Endothelial cell of umbilical vein (primary cell): ENCODE measurements at regions not wholly inside any gene's neighbourhood (a gene's known extent, or its start where the extent isn't known, plus 50 kb on each side); places are given as distances from the start of the nearest gene placed in this dataset.

Experiments used
- BruUV-seq: library from RNA; stranded (reverse); fragments of 400-500 nt; replicated peaks from 2 replicates; lab custom pipeline; 2021; lab: Mats Ljungman, UMichigan
- CTCF ChIA-PET: fragments of 300-600, 350-600 bp; sonication (Branson Sonifier 250); formaldehyde crosslinking; loops from one replicate; lab custom pipeline; 2021; ENCODE audit warnings: antibody characterized with exemption, inconsistent platforms; lab: Charles Lee
- POLR2A ChIA-PET: fragments of 300-600, 350-600 bp; sonication (Branson Sonifier 250); formaldehyde crosslinking; loops from one replicate; lab custom pipeline; 2021; ENCODE audit warnings: antibody characterized with exemption, inconsistent platforms; lab: Charles Lee
- DNase-seq: peaks from one replicate; pipeline ENCODE4 v3.0.0-alpha.2; 2011; ENCODE audit warnings: low read depth, low spot score
- FAIRE-seq: peaks from 2 replicates; lab custom pipeline; 2011; peaks lifted over from hg19 to GRCh38; lab: Jason Lieb, UNC
- H2AFZ ChIP-seq: 2 replicates; pipeline ENCODE4 v1.6.0; 2012; ENCODE audit warnings: low read depth, low read length, control low read depth, inconsistent platforms
- H3K27ac ChIP-seq: 2 replicates; pipeline ENCODE4 v1.5.1; 2011; ENCODE audit warnings: low read depth, mild to moderate bottlenecking, control low read depth, low read length, moderate library complexity; ENCODE audit not compliant: insufficient read depth
- H3K27me3 ChIP-seq, 2 experiments: 2 replicates each; pipeline versions ENCODE4 v1.6.0 to v1.6.1; 2011; ENCODE audit warnings: low read length in 2 of 2, mixed read lengths in 1 of 2; ENCODE audit not compliant: control insufficient read depth in 2 of 2, insufficient read depth in 2 of 2
- H3K36me3 ChIP-seq, 2 experiments: 2 replicates in 1 of 2; 3 replicates in 1 of 2; pipeline ENCODE4 v1.5.1; 2011; ENCODE audit warnings: low read length in 2 of 2, mild to moderate bottlenecking in 1 of 2, moderate library complexity in 1 of 2; ENCODE audit not compliant: control insufficient read depth in 2 of 2, insufficient read depth in 2 of 2; ENCODE audit errors: extremely low read depth in 1 of 2
- H3K4me1 ChIP-seq: 3 replicates; pipeline ENCODE4 v1.5.1; 2011; ENCODE audit warnings: mild to moderate bottlenecking, low read length; ENCODE audit not compliant: control insufficient read depth, insufficient read depth; ENCODE audit errors: extremely low read depth
- H3K4me2 ChIP-seq: 2 replicates; pipeline ENCODE4 v1.6.1; 2011; ENCODE audit warnings: low read length, control low read depth, mixed read lengths; ENCODE audit not compliant: insufficient read depth
- H3K4me3 ChIP-seq, 3 experiments: fragments of 200-600 bp in 1 of 3; sonication (generic), shearing (Covaris generic) in 1 of 3; replicated peaks in 1 of 3; 2 replicates each; pipeline ENCODE4 v1.5.1; 2011 to 2016; ENCODE audit warnings: control low read depth in 3 of 3, low read length in 3 of 3, mild to moderate bottlenecking in 2 of 3, inconsistent platforms in 1 of 3, low read depth in 1 of 3, moderate library complexity in 1 of 3; ENCODE audit not compliant: insufficient read depth in 1 of 3
- H3K79me2 ChIP-seq: 2 replicates; pipeline ENCODE4 v1.6.0; 2012; ENCODE audit warnings: low read length, inconsistent platforms; ENCODE audit not compliant: control insufficient read depth, insufficient read depth
- H3K9ac ChIP-seq: replicated peaks from 2 replicates; pipeline ENCODE3; 2011; ENCODE audit warnings: low read length, control low read depth; ENCODE audit not compliant: insufficient read depth; ENCODE audit errors: extremely low read depth
- H3K9me1 ChIP-seq: replicated peaks from 3 replicates; pipeline ENCODE4 v1.6.0; 2011; ENCODE audit warnings: mild to moderate bottlenecking, low read length; ENCODE audit not compliant: control insufficient read depth, insufficient read depth; ENCODE audit errors: extremely low read depth
- H3K9me3 ChIP-seq: replicated peaks from 2 replicates; pipeline ENCODE4 v1.5.1; 2012; ENCODE audit warnings: low read length, inconsistent platforms; ENCODE audit not compliant: control insufficient read depth, insufficient read depth
- H4K20me1 ChIP-seq: replicated peaks from 2 replicates; pipeline ENCODE3; 2011; ENCODE audit warnings: mild to moderate bottlenecking, low read length; ENCODE audit not compliant: control insufficient read depth, insufficient read depth; ENCODE audit errors: extremely low read depth
- EZH2 ChIP-seq: IDR thresholded peaks from 2 replicates; pipeline ENCODE4 v1.6.1; 2012; ENCODE audit warnings: borderline replicate concordance, low read depth, mild to moderate bottlenecking, moderate library complexity, low read length, inconsistent platforms; ENCODE audit not compliant: severe bottlenecking
- FOS ChIP-seq: IDR thresholded peaks from 2 replicates; pipeline ENCODE4 v1.6.1; 2011; ENCODE audit warnings: mild to moderate bottlenecking, low read length, moderate library complexity, borderline replicate concordance; ENCODE audit not compliant: insufficient read depth
- GATA2 ChIP-seq: IDR thresholded peaks from 2 replicates; pipeline ENCODE4 v1.7.0; 2011; ENCODE audit warnings: low read depth, mild to moderate bottlenecking, moderate library complexity, mixed read lengths, low read length; ENCODE audit not compliant: insufficient read length, insufficient read depth
- JUN ChIP-seq: IDR thresholded peaks from 2 replicates; pipeline ENCODE4 v1.6.1; 2011; ENCODE audit warnings: borderline replicate concordance, low read depth; ENCODE audit not compliant: insufficient read length, insufficient read depth
- MYC ChIP-seq: IDR thresholded peaks from one replicate; pipeline ENCODE4 v1.6.1; 2011; ENCODE audit warnings: mild to moderate bottlenecking, low read depth, low read length
- POLR2A ChIP-seq: IDR thresholded peaks from 2 replicates; pipeline ENCODE4 v1.6.1; 2012; ENCODE audit warnings: low read depth, mild to moderate bottlenecking, control low read depth, low read length
- POLR2AphosphoS5 ChIP-seq: IDR thresholded peaks from 2 replicates; pipeline ENCODE4 v1.6.1; 2012; ENCODE audit warnings: low read depth, mild to moderate bottlenecking, control low read depth, low read length, moderate library complexity; ENCODE audit not compliant: insufficient read depth
- dilution Hi-C: fragments of 300-500 bp; cut with MboI; formaldehyde crosslinking; loops from one replicate; pipeline ENCODE4 v1.15.0; 2019; ENCODE audit warnings: low sequenced_read_pairs; ENCODE audit not compliant: extremely low pct_ligation_motif_present
- intact Hi-C: fragments of 100-400 bp; cut with micrococcal nuclease; formaldehyde crosslinking; loops from one replicate; pipeline ENCODE4 v1.10.0; 2022
- TF ChIP-seq, protein P1 (sequence below): IDR thresholded peaks from 2 replicates; pipeline ENCODE4 v1.6.1; 2011; ENCODE audit not compliant: insufficient read depth, insufficient read length
- TF ChIP-seq, protein P2 (sequence below), 2 donors: IDR thresholded peaks; 1 replicate in 1 of 2; 2 replicates in 1 of 2; pipeline ENCODE4 v1.5.1; 2011; ENCODE audit warnings: low read length in 2 of 2, mild to moderate bottlenecking in 2 of 2, moderate library complexity in 2 of 2, control low read depth in 1 of 2, inconsistent platforms in 1 of 2, low read depth in 1 of 2; ENCODE audit not compliant: insufficient read depth in 1 of 2; ENCODE audit errors: extremely low read depth in 1 of 2

DNA sequence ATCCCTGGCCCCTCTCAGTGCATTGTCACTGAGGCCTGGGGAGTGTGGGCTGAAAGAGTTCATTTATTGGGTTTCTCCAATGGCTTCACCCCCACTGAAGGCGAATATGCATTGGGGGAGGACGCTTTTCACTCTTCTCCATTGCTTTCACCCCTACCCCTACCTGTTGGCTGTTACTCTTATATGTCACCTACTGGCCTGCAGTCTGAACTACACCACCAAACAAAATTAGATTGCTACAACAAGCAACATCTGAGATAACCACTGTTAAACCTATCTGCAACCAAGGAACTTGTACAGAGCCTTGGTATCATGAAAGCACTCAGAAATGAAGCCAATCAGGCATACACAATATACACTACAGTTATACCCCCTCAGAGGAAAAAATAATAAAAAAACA lies 203.7 kb downstream of the REEP3 start:
- DNase-seq (no peak), FAIRE-seq (no peak)
- Histone ChIP-seq H3K27me3 (peaks cover 2 to 4% of the 10 kb centered on the region in 2 experiments), H3K9me3 (no peaks in the 10 kb centered on the region), H3K79me2 (no peaks in the 10 kb centered on the region), H3K9ac (no peak overlapping the region), H3K27ac (no peak overlapping the region), H4K20me1 (no peaks in the 10 kb centered on the region), H3K36me3 (no peaks in the 10 kb centered on the region), H3K9me1 (no peaks in the 10 kb centered on the region), H3K4me1 (peaks cover 15% of the 10 kb centered on the region), H3K4me2 (no peak overlapping the region), H2AFZ (no peak overlapping the region), H3K4me3 (no peak overlapping the region)
- POLR2A ChIA-PET = no interaction called here
- no peak for TF ChIP-seq MYC
- dilution Hi-C loops = loop anchor here (25.0 kb wide), 1 partner anchor 513 kb away; no protein-coding TSS in a partner anchor
- CTCF ChIA-PET = no interaction called here
- intact Hi-C loops = no loop called here
- BruUV-seq = no TSS peak

DNA sequence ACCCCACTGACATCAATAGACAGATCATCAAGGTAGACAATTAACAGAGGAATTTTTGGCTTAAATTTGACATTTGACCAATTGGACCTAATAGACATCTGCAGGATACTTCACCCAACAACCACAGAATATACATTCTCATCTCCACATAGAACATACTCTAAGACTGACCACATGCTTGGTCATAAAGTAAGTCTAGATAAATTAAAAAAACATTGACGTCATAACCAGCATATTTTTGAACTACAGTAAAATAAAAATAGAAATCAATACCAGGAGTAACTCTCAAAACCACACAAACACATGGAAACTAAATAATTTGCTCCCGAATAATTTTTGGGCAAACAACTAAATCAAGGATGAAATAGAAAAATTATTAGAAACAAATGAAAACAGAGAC lies 205.7 kb downstream of the REEP3 start:
- Histone ChIP-seq H3K4me1 (peaks cover 15% of the 10 kb centered on the region), H3K9ac (no peak overlapping the region), H3K79me2 (no peaks in the 10 kb centered on the region), H3K9me3 (no peaks in the 10 kb centered on the region), H3K4me3 (no peak overlapping the region), H3K27ac (no peak overlapping the region), H3K4me2 (no peak overlapping the region), H3K27me3 (peaks cover 2 to 4% of the 10 kb centered on the region in 2 experiments), H2AFZ (no peak overlapping the region), H4K20me1 (no peaks in the 10 kb centered on the region), H3K36me3 (no peaks in the 10 kb centered on the region), H3K9me1 (no peaks in the 10 kb centered on the region)
- intact Hi-C loops = no loop called here
- dilution Hi-C loops = no loop called here
- ChIA-PET CTCF (interaction anchor here (0.7 to 0.8 kb wide), 2 partner anchors 93 to 560 kb away, joined by 3 read pairs; no protein-coding TSS in a partner anchor), POLR2A (no interaction called here)
- no TSS peak for BruUV-seq
- no peak for TF ChIP-seq EZH2
- TF ChIP-seq, protein P1, sequence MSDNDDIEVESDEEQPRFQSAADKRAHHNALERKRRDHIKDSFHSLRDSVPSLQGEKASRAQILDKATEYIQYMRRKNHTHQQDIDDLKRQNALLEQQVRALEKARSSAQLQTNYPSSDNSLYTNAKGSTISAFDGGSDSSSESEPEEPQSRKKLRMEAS = no peak
- no peak for TF ChIP-seq POLR2A
- no peak for TF ChIP-seq MYC
- no peak for TF ChIP-seq JUN
- TF ChIP-seq, protein P2, sequence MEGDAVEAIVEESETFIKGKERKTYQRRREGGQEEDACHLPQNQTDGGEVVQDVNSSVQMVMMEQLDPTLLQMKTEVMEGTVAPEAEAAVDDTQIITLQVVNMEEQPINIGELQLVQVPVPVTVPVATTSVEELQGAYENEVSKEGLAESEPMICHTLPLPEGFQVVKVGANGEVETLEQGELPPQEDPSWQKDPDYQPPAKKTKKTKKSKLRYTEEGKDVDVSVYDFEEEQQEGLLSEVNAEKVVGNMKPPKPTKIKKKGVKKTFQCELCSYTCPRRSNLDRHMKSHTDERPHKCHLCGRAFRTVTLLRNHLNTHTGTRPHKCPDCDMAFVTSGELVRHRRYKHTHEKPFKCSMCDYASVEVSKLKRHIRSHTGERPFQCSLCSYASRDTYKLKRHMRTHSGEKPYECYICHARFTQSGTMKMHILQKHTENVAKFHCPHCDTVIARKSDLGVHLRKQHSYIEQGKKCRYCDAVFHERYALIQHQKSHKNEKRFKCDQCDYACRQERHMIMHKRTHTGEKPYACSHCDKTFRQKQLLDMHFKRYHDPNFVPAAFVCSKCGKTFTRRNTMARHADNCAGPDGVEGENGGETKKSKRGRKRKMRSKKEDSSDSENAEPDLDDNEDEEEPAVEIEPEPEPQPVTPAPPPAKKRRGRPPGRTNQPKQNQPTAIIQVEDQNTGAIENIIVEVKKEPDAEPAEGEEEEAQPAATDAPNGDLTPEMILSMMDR (IDR thresholded peaks at IDR 0.05; ENCODE audit: extremely low read depth in 1 of 2, insufficient read depth in 1 of 2, low read depth in 1 of 2, low read length in 2 of 2) = no peak
- no peak for TF ChIP-seq FOS
- no peak for TF ChIP-seq GATA2
- no peak for TF ChIP-seq POLR2AphosphoS5
- DNase-seq (no peak), FAIRE-seq (no peak)
